ENCODE measurements at regions not wholly inside any gene's neighbourhood (a gene's known extent, or its start where the extent isn't known, plus 50 kb on each side); places are given as distances from the start of the nearest gene placed in this dataset.

DNA sequence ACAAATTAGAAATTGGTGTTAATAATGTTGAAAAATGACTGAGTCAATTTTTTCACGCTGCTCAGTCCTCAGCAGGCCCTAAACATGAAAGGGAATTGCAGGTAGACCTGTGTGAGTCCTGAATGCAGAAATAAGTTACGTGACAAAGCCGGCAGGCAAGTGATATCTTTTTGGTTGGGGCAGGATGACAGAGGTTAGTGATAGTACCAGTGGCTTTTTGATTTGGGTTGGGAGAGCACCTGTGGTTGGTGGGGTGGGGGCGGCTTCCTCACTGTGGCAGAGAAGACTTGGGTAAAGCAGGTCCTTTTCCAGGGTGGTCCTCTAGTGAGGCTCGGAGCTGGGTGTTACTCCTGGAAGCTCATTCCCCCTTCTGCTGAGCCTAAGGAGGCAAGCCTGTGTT is 164.7 kb downstream of the TMEM167A start:
- TF ChIP-seq, protein P1, sequence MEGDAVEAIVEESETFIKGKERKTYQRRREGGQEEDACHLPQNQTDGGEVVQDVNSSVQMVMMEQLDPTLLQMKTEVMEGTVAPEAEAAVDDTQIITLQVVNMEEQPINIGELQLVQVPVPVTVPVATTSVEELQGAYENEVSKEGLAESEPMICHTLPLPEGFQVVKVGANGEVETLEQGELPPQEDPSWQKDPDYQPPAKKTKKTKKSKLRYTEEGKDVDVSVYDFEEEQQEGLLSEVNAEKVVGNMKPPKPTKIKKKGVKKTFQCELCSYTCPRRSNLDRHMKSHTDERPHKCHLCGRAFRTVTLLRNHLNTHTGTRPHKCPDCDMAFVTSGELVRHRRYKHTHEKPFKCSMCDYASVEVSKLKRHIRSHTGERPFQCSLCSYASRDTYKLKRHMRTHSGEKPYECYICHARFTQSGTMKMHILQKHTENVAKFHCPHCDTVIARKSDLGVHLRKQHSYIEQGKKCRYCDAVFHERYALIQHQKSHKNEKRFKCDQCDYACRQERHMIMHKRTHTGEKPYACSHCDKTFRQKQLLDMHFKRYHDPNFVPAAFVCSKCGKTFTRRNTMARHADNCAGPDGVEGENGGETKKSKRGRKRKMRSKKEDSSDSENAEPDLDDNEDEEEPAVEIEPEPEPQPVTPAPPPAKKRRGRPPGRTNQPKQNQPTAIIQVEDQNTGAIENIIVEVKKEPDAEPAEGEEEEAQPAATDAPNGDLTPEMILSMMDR (IDR thresholded peaks at IDR 0.05; ENCODE audit: insufficient read depth, low read length) = no peak
- TF ChIP-seq, protein P2, sequence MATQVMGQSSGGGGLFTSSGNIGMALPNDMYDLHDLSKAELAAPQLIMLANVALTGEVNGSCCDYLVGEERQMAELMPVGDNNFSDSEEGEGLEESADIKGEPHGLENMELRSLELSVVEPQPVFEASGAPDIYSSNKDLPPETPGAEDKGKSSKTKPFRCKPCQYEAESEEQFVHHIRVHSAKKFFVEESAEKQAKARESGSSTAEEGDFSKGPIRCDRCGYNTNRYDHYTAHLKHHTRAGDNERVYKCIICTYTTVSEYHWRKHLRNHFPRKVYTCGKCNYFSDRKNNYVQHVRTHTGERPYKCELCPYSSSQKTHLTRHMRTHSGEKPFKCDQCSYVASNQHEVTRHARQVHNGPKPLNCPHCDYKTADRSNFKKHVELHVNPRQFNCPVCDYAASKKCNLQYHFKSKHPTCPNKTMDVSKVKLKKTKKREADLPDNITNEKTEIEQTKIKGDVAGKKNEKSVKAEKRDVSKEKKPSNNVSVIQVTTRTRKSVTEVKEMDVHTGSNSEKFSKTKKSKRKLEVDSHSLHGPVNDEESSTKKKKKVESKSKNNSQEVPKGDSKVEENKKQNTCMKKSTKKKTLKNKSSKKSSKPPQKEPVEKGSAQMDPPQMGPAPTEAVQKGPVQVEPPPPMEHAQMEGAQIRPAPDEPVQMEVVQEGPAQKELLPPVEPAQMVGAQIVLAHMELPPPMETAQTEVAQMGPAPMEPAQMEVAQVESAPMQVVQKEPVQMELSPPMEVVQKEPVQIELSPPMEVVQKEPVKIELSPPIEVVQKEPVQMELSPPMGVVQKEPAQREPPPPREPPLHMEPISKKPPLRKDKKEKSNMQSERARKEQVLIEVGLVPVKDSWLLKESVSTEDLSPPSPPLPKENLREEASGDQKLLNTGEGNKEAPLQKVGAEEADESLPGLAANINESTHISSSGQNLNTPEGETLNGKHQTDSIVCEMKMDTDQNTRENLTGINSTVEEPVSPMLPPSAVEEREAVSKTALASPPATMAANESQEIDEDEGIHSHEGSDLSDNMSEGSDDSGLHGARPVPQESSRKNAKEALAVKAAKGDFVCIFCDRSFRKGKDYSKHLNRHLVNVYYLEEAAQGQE (IDR thresholded peaks at IDR 0.05; ENCODE audit: insufficient replicate concordance, low read depth) = no peak
- no peak for TF ChIP-seq GABPA (IDR thresholded peaks at IDR 0.05; ENCODE audit: low read depth)

All from HL-60 (cell line).